ENCODE measurements at regions not wholly inside any gene's neighbourhood (a gene's known extent, or its start where the extent isn't known, plus 50 kb on each side); places are given as distances from the start of the nearest gene placed in this dataset.

- Histone ChIP-seq H2AFZ (replicated peaks) (no peak overlapping the region), H3K9ac (no peak overlapping the region), H3K36me3 (no peaks in the 10 kb centered on the region), H4K20me1 (ENCODE audit: low read depth) (no peaks in the 10 kb centered on the region), H3K4me2 (no peak overlapping the region), H3K27me3 (no peaks in the 10 kb centered on the region), H3K4me1 (peaks cover 11% of the 10 kb centered on the region), H3K9me3 (ENCODE audit: low read depth) (no peaks in the 10 kb centered on the region), H3K4me3 (no peak overlapping the region), H3K79me2 (ENCODE audit: low read depth) (no peaks in the 10 kb centered on the region), H3K27ac (no peak overlapping the region), H3F3A (ENCODE audit: low read depth) (no peaks in the 10 kb centered on the region)
- Mint-ChIP-seq H3K27me3 (ENCODE audit: insufficient read depth, low read depth) (no peaks in the 10 kb centered on the region), H3K36me3 (no peaks in the 10 kb centered on the region), H3K4me1 (peaks cover 4% of the 10 kb centered on the region), H3K27ac (no peak overlapping the region), H3K9me3 (no peaks in the 10 kb centered on the region), H3K4me3 (no peak overlapping the region)
- no peak for DNase-seq (ENCODE audit: low spot score)
- TF ChIP-seq EZH2 (IDR thresholded peaks at IDR 0.05): no peak
- TF ChIP-seq EZH2phosphoT487 (IDR thresholded peaks at IDR 0.05): no peak
- no peak for TF ChIP-seq CTCF (IDR thresholded peaks at IDR 0.05)
Observed at GRCh38 chr6:133591275-133591674, 297.6 kb upstream of the TCF21 start.

- no peak overlapping the region for H3K27ac Mint-ChIP-seq
- no peaks in the 10 kb centered on the region for H3K27me3 Mint-ChIP-seq (ENCODE audit: insufficient read depth, low read depth)
- H3K4me3 ChIP-seq: no peak overlapping the region
- no peaks in the 10 kb centered on the region for H4K20me1 ChIP-seq (ENCODE audit: low read depth)
- no peak overlapping the region for H3K9ac ChIP-seq
- peaks cover 11% of the 10 kb centered on the region for H3K4me1 ChIP-seq
- no peaks in the 10 kb centered on the region for H3K79me2 ChIP-seq (ENCODE audit: low read depth)
- H3K27ac ChIP-seq: no peak overlapping the region
- H2AFZ ChIP-seq (replicated peaks): no peak overlapping the region
- H3K4me3 Mint-ChIP-seq: no peak overlapping the region
- no peaks in the 10 kb centered on the region for H3K9me3 Mint-ChIP-seq
- H3K9me3 ChIP-seq (ENCODE audit: low read depth): no peaks in the 10 kb centered on the region
- H3K27me3 ChIP-seq: no peaks in the 10 kb centered on the region
- H3K36me3 ChIP-seq: no peaks in the 10 kb centered on the region
- TF ChIP-seq EZH2 (IDR thresholded peaks at IDR 0.05) (no peak), EZH2phosphoT487 (IDR thresholded peaks at IDR 0.05) (no peak), CTCF (IDR thresholded peaks at IDR 0.05) (no peak)
- DNase-seq (ENCODE audit: low spot score): no peak
- peaks cover 3% of the 10 kb centered on the region for H3K4me1 Mint-ChIP-seq
- H3F3A ChIP-seq (ENCODE audit: low read depth): no peaks in the 10 kb centered on the region
- H3K4me2 ChIP-seq: no peak overlapping the region
- H3K36me3 Mint-ChIP-seq: no peaks in the 10 kb centered on the region
Observed at GRCh38 chr6:133594652-133595110, 294.2 kb upstream of the TCF21 start.

GRCh38 chr6:133595111-133595761 is 293.7 kb upstream of the TCF21 start:
- no peak overlapping the region for H3K4me3 ChIP-seq
- DNase-seq (ENCODE audit: low spot score): no peak
- no peaks in the 10 kb centered on the region for H3K27me3 ChIP-seq
- H4K20me1 ChIP-seq (ENCODE audit: low read depth): no peaks in the 10 kb centered on the region
- no peak overlapping the region for H3K27ac ChIP-seq
- Mint-ChIP-seq H3K27me3 (ENCODE audit: insufficient read depth, low read depth) (no peaks in the 10 kb centered on the region), H3K36me3 (no peaks in the 10 kb centered on the region), H3K27ac (no peak overlapping the region), H3K9me3 (no peaks in the 10 kb centered on the region), H3K4me3 (no peak overlapping the region), H3K4me1 (no peaks in the 10 kb centered on the region)
- TF ChIP-seq EZH2 (IDR thresholded peaks at IDR 0.05) (no peak), CTCF (IDR thresholded peaks at IDR 0.05) (no peak), EZH2phosphoT487 (IDR thresholded peaks at IDR 0.05) (no peak)
- H3F3A ChIP-seq (ENCODE audit: low read depth): no peaks in the 10 kb centered on the region
- H3K4me1 ChIP-seq: peaks cover 6% of the 10 kb centered on the region
- H3K9ac ChIP-seq: no peak overlapping the region
- no peaks in the 10 kb centered on the region for H3K9me3 ChIP-seq (ENCODE audit: low read depth)
- no peak overlapping the region for H2AFZ ChIP-seq (replicated peaks)
- H3K79me2 ChIP-seq (ENCODE audit: low read depth): no peaks in the 10 kb centered on the region
- H3K36me3 ChIP-seq: no peaks in the 10 kb centered on the region
- H3K4me2 ChIP-seq: no peak overlapping the region

Measured in neural progenitor cell (in vitro differentiated cells).